CD4-positive, alpha-beta T cell (primary cell): ENCODE measurements at regions not wholly inside any gene's neighbourhood (a gene's known extent, or its start where the extent isn't known, plus 50 kb on each side); places are given as distances from the start of the nearest gene placed in this dataset.

ENCODE experiments used
- ATAC-seq: fragments of 200-7000 bp; cut with Tn5 transposase; one replicate; pipeline ENCODE4 v1.10.0; 2022; ENCODE audit warnings: mild to moderate bottlenecking; ENCODE audit not compliant: poor library complexity
- CTCF ChIA-PET: fragments of 350-600 bp; sonication (Branson Sonifier 250); formaldehyde crosslinking; loops from one replicate; lab custom pipeline; 2021; ENCODE audit warnings: antibody characterized with exemption, inconsistent platforms; lab: Charles Lee
- POLR2A ChIA-PET: fragments of 350-600 bp; sonication (Branson Sonifier 250); formaldehyde crosslinking; loops from one replicate; lab custom pipeline; 2021; ENCODE audit warnings: antibody characterized with exemption, inconsistent platforms; lab: Charles Lee
- DNase-seq, 14 experiments: peaks; one replicate each; pipeline ENCODE4 v3.0.0-alpha.2; 2013 to 2020; ENCODE audit warnings: mixed read lengths in 2 of 14
- H3K27ac ChIP-seq, 2 donors: one replicate each; pipeline versions ENCODE4 v1.5.1 to v1.7.0; 2013; ENCODE audit warnings: low read length in 2 of 2, low read depth in 1 of 2, mild to moderate bottlenecking in 1 of 2
- H3K27me3 ChIP-seq, 2 experiments: 1 replicate in 1 of 2; 2 replicates in 1 of 2; pipeline versions ENCODE4 v1.6.1 to v1.7.0; 2013; ENCODE audit warnings: low read length in 2 of 2, control low read depth in 1 of 2, mild to moderate bottlenecking in 1 of 2, moderate library complexity in 1 of 2; ENCODE audit not compliant: insufficient read depth in 2 of 2, control insufficient read depth in 1 of 2
- H3K36me3 ChIP-seq: one replicate; pipeline ENCODE4 v1.6.1; 2013; ENCODE audit warnings: low read length, control low read depth; ENCODE audit not compliant: insufficient read depth
- H3K4me1 ChIP-seq: one replicate; pipeline ENCODE4 v1.6.1; 2013; ENCODE audit warnings: low read length, control low read depth; ENCODE audit not compliant: insufficient read depth
- H3K4me3 ChIP-seq: one replicate; pipeline ENCODE4 v1.5.1; 2013; ENCODE audit warnings: mild to moderate bottlenecking, low read length, moderate library complexity
- H3K9me3 ChIP-seq, 2 experiments: 1 replicate in 1 of 2; 2 replicates in 1 of 2; pipeline versions ENCODE4 v1.6.1 to v1.7.0; 2013; ENCODE audit warnings: low read length in 2 of 2, mild to moderate bottlenecking in 2 of 2, control low read depth in 1 of 2, moderate library complexity in 1 of 2; ENCODE audit not compliant: control insufficient read depth in 1 of 2, insufficient read depth in 1 of 2
- H3K27ac Mint-ChIP-seq: one replicate; pipeline ENCODE4 v1.8.0; 2020; ENCODE audit warnings: mixed read lengths
- H3K27me3 Mint-ChIP-seq: one replicate; pipeline ENCODE4 v1.8.0; 2021; ENCODE audit warnings: mixed read lengths
- H3K36me3 Mint-ChIP-seq: one replicate; pipeline ENCODE4 v1.8.0; 2021; ENCODE audit warnings: low read depth, mixed read lengths
- H3K4me1 Mint-ChIP-seq: one replicate; pipeline ENCODE4 v1.8.0; 2021; ENCODE audit warnings: low read depth, mixed read lengths
- H3K4me3 Mint-ChIP-seq: one replicate; pipeline ENCODE4 v1.8.0; 2020; ENCODE audit warnings: mild to moderate bottlenecking, mixed read lengths
- H3K9me3 Mint-ChIP-seq: one replicate; pipeline ENCODE4 v1.8.0; 2020; ENCODE audit warnings: mixed read lengths
- intact Hi-C, 2 experiments: fragments of 100-400 bp; cut with DNase I in 1 of 2; cut with micrococcal nuclease in 1 of 2; formaldehyde crosslinking; loops; one replicate each; pipeline versions ENCODE4 v1.15.1 to v1.9.0; 2023 to 2025; cut with DNase I, micrococcal nuclease
- TF ChIP-seq, protein P1 (sequence below): fragments of 200-600 bp; IDR thresholded peaks from one replicate; pipeline ENCODE4 v1.8.0; 2022; ENCODE audit warnings: antibody characterized with exemption, mild to moderate bottlenecking

DNA sequence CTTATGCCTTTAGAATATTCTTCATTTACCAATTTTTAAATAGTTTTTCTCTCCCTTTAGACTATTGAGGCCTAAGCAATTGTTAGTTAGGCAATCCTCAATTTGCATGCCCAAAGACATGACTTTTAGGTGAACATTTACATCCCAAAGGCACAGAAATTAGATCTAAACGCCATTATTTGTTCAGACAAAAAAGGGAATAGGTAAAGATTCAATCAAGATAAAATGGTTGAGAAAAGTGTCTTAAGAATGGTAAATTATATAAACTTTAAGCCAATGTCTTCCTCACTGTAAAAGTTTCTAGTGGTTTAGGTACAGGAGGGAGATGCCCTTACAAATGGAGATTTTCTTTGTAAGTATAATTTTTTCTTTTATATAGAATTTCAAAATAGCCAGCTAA is 50.2 kb upstream of the MME start:
- ATAC-seq = no peak
- no peak for DNase-seq
- Histone ChIP-seq H3K27me3 (no peaks in the 10 kb centered on the region), H3K27ac (no peak overlapping the region), H3K36me3 (no peaks in the 10 kb centered on the region), H3K4me3 (no peak overlapping the region), H3K9me3 (peaks cover 0 to 3% of the 10 kb centered on the region in 2 experiments), H3K4me1 (no peaks in the 10 kb centered on the region)
- POLR2A ChIA-PET = no interaction called here
- Mint-ChIP-seq H3K9me3 (peaks cover 7% of the 10 kb centered on the region), H3K4me1 (no peaks in the 10 kb centered on the region), H3K27me3 (no peaks in the 10 kb centered on the region), H3K27ac (no peak overlapping the region), H3K4me3 (no peak overlapping the region), H3K36me3 (no peaks in the 10 kb centered on the region)
- intact Hi-C loops = no loop called here
- TF ChIP-seq, protein P1, sequence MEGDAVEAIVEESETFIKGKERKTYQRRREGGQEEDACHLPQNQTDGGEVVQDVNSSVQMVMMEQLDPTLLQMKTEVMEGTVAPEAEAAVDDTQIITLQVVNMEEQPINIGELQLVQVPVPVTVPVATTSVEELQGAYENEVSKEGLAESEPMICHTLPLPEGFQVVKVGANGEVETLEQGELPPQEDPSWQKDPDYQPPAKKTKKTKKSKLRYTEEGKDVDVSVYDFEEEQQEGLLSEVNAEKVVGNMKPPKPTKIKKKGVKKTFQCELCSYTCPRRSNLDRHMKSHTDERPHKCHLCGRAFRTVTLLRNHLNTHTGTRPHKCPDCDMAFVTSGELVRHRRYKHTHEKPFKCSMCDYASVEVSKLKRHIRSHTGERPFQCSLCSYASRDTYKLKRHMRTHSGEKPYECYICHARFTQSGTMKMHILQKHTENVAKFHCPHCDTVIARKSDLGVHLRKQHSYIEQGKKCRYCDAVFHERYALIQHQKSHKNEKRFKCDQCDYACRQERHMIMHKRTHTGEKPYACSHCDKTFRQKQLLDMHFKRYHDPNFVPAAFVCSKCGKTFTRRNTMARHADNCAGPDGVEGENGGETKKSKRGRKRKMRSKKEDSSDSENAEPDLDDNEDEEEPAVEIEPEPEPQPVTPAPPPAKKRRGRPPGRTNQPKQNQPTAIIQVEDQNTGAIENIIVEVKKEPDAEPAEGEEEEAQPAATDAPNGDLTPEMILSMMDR = no peak
- CTCF ChIA-PET = no interaction called here

DNA sequence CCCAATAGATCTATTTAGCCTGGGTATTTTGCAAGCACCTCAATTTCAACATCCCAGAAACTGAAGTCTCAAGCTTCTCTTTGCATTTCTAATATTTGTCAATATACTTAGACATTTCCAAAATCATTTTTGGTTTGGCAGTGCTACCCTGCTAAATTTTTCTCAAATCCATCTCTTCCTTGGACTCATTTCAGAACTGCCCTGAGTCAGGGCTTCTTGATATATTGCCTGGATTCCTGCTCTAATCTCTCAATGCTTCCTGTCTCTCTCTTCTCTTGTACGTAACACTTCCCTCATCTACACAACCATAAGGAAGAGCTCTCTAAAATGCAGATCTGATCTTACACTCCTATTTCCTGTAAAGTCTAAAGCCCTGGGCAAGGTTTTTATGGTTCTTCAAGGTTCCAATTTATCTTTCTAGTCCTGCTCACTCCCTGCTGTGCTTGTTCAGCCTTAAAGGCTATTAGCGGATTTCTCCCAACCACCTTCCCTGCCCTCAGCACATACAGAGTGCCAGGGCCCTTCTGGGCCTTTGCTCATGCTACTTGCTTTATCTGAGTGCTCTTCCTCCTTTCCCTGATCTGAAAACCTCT is 53.0 kb upstream of the MME start:
- intact Hi-C loops = no loop called here
- Mint-ChIP-seq H3K27ac (no peak overlapping the region), H3K4me3 (no peak overlapping the region), H3K36me3 (no peaks in the 10 kb centered on the region), H3K27me3 (no peaks in the 10 kb centered on the region), H3K4me1 (no peaks in the 10 kb centered on the region), H3K9me3 (peaks cover 7% of the 10 kb centered on the region)
- no peak for ATAC-seq
- H3K9me3 ChIP-seq = peaks cover 0 to 3% of the 10 kb centered on the region in 2 experiments
- CTCF ChIA-PET = no interaction called here
- no peak overlapping the region for H3K4me3 ChIP-seq
- POLR2A ChIA-PET = no interaction called here
- no peaks in the 10 kb centered on the region for H3K4me1 ChIP-seq
- TF ChIP-seq, protein P1 = no peak
- DNase-seq = no peak
- no peak overlapping the region for H3K27ac ChIP-seq
- H3K36me3 ChIP-seq = no peaks in the 10 kb centered on the region
- H3K27me3 ChIP-seq = no peaks in the 10 kb centered on the region

DNA sequence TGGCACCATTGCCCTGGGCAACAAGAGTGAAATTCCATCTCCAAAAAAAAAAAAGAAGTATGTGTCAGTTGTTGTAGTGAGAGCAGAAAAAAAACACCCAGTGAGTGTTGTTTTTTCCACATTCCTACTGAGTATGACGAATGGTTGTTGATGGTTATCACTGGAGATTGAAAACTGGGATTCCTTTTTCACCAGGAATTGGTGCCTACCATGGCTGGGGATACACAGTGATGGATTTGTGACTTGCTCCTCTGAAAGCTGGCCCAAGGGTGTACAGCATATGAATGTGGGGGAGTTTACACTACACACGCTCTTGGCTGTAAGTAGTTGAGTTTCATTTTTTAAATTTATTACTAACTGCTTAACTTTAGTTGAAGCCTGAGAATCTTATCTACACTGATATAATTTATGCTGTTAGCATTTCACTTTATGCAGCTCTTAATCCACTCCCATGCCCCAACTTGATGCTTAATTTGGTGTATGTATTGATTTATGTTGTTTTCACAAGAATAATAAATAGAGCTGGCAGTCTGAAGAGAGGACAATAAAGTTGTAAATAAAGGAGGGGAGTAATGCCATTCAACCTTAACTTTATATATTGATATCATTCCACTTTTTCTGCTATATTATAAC is 56.0 kb upstream of the MME start:
- Mint-ChIP-seq H3K27me3 (no peaks in the 10 kb centered on the region), H3K4me3 (no peak overlapping the region), H3K9me3 (peaks cover 7% of the 10 kb centered on the region), H3K4me1 (no peaks in the 10 kb centered on the region), H3K27ac (no peak overlapping the region), H3K36me3 (no peaks in the 10 kb centered on the region)
- Histone ChIP-seq H3K36me3 (no peaks in the 10 kb centered on the region), H3K9me3 (peaks cover 0 to 3% of the 10 kb centered on the region in 2 experiments), H3K4me1 (no peaks in the 10 kb centered on the region), H3K4me3 (no peak overlapping the region), H3K27ac (no peak overlapping the region), H3K27me3 (no peaks in the 10 kb centered on the region)
- ATAC-seq = no peak
- intact Hi-C loops = no loop called here
- CTCF ChIA-PET = no interaction called here
- TF ChIP-seq, protein P1 = no peak
- POLR2A ChIA-PET = interaction anchor here (0.6 kb wide), 1 partner anchor 1138 kb away, joined by 4 read pairs; no protein-coding TSS in a partner anchor
- DNase-seq = no peak
